MM.1S (cell line): ENCODE measurements at regions not wholly inside any gene's neighbourhood (a gene's known extent, or its start where the extent isn't known, plus 50 kb on each side); places are given as distances from the start of the nearest gene placed in this dataset.

Experiments
- DNase-seq: peaks from one replicate; pipeline ENCODE4 v3.0.0-alpha.2; 2015
- H2AFZ ChIP-seq: fragments of 300-600 bp; sonication (generic); 2 replicates; pipeline ENCODE4 v1.6.0; 2016; ENCODE audit warnings: antibody characterized with exemption, low read length
- H3F3A ChIP-seq: fragments of 300-600 bp; sonication (generic); 2 replicates; pipeline ENCODE4 v1.6.1; 2016; ENCODE audit warnings: mild to moderate bottlenecking, antibody characterized with exemption, low read length, moderate library complexity, mixed read lengths; ENCODE audit not compliant: insufficient read depth
- H3K27ac ChIP-seq: fragments of 300-600 bp; sonication (generic); 2 replicates; pipeline ENCODE4 v1.5.1; 2016; ENCODE audit warnings: mild to moderate bottlenecking, low read length
- H3K27me3 ChIP-seq: fragments of 300-600 bp; sonication (generic); replicated peaks from 2 replicates; pipeline ENCODE4 v1.6.0; 2016; ENCODE audit warnings: low read length; ENCODE audit not compliant: insufficient read depth
- H3K36me3 ChIP-seq: fragments of 300-600 bp; sonication (generic); replicated peaks from 2 replicates; pipeline ENCODE4 v1.6.1; 2016; ENCODE audit warnings: mild to moderate bottlenecking, low read length, mixed read lengths; ENCODE audit not compliant: insufficient read depth
- H3K4me1 ChIP-seq: fragments of 300-600 bp; sonication (generic); 2 replicates; pipeline ENCODE4 v1.6.1; 2016; ENCODE audit warnings: low read length, mixed read lengths
- H3K4me2 ChIP-seq: fragments of 300-600 bp; sonication (generic); 2 replicates; pipeline ENCODE4 v1.6.0; 2016; ENCODE audit warnings: low read depth, low read length
- H3K4me3 ChIP-seq: fragments of 300-600 bp; sonication (generic); 2 replicates; pipeline ENCODE4 v1.5.1; 2016; ENCODE audit warnings: low read length, mixed read lengths
- H3K79me2 ChIP-seq: fragments of 300-600 bp; sonication (generic); 2 replicates; pipeline ENCODE4 v1.6.1; 2016; ENCODE audit warnings: mixed run types, low read length, mixed read lengths
- H3K9ac ChIP-seq: fragments of 300-600 bp; sonication (generic); 2 replicates; pipeline ENCODE4 v1.6.1; 2016; ENCODE audit warnings: low read length, mixed read lengths
- H3K9me2 ChIP-seq: fragments of 300-600 bp; sonication (generic); replicated peaks from 2 replicates; pipeline ENCODE4 v1.6.1; 2016; ENCODE audit warnings: mild to moderate bottlenecking, low read length, mixed read lengths; ENCODE audit not compliant: insufficient read depth
- H3K9me3 ChIP-seq: fragments of 300-600 bp; sonication (generic); replicated peaks from 2 replicates; pipeline ENCODE4 v1.6.1; 2016; ENCODE audit warnings: mild to moderate bottlenecking, low read length, mixed read lengths; ENCODE audit not compliant: insufficient read depth
- H4K20me1 ChIP-seq: fragments of 300-600 bp; sonication (generic); 2 replicates; pipeline ENCODE4 v1.6.1; 2016; ENCODE audit warnings: mild to moderate bottlenecking, low read length, moderate library complexity, mixed read lengths; ENCODE audit not compliant: insufficient read depth
- EZH2 ChIP-seq: fragments of 300-600 bp; sonication (generic); optimal IDR thresholded peaks from 2 replicates; pipeline ENCODE3; 2017; ENCODE audit warnings: low read depth, mild to moderate bottlenecking, antibody characterized with exemption, low read length, mixed read lengths
- EZH2phosphoT487 ChIP-seq: fragments of 300-600 bp; sonication (generic); IDR thresholded peaks from 2 replicates; pipeline ENCODE4 v1.6.1; 2018; ENCODE audit warnings: antibody characterized with exemption, low read length
- TF ChIP-seq, protein P1 (sequence below): fragments of 300-600 bp; sonication (generic); IDR thresholded peaks from 2 replicates; pipeline ENCODE4 v1.5.1; 2016; ENCODE audit warnings: antibody characterized with exemption, low read length, mixed read lengths

DNA sequence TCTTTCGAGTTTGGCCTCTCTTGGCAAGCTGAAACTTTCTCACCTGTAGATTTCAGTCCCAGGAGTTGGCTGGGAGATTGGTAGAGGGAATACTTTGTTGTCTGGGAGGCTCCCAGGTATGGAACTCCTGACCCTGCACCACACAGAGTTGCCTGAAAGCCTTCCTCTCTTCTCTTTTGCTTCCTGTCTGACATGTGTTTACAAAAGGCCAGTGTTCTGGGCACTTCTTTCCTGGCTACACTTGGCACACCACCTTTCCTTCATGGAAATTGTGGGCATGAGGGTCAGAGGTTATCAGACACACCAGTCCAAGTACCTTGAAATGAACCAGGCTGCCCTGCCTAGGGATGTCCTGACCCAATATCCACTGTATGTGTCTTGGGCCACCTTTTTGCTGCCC is 123.7 kb downstream of the ABHD5 start:
- H3K9me2 ChIP-seq, result no peaks in the 10 kb centered on the region
- H2AFZ ChIP-seq, result no peak overlapping the region
- no peaks in the 10 kb centered on the region for H3K4me1 ChIP-seq
- no peak overlapping the region for H3K4me2 ChIP-seq
- TF ChIP-seq, protein P1, sequence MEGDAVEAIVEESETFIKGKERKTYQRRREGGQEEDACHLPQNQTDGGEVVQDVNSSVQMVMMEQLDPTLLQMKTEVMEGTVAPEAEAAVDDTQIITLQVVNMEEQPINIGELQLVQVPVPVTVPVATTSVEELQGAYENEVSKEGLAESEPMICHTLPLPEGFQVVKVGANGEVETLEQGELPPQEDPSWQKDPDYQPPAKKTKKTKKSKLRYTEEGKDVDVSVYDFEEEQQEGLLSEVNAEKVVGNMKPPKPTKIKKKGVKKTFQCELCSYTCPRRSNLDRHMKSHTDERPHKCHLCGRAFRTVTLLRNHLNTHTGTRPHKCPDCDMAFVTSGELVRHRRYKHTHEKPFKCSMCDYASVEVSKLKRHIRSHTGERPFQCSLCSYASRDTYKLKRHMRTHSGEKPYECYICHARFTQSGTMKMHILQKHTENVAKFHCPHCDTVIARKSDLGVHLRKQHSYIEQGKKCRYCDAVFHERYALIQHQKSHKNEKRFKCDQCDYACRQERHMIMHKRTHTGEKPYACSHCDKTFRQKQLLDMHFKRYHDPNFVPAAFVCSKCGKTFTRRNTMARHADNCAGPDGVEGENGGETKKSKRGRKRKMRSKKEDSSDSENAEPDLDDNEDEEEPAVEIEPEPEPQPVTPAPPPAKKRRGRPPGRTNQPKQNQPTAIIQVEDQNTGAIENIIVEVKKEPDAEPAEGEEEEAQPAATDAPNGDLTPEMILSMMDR, result no peak
- TF ChIP-seq EZH2, result no peak
- TF ChIP-seq EZH2phosphoT487, result no peak
- H3K36me3 ChIP-seq, result no peaks in the 10 kb centered on the region
- no peak overlapping the region for H3K27ac ChIP-seq
- no peaks in the 10 kb centered on the region for H3F3A ChIP-seq
- no peaks in the 10 kb centered on the region for H3K79me2 ChIP-seq
- no peaks in the 10 kb centered on the region for H4K20me1 ChIP-seq
- no peaks in the 10 kb centered on the region for H3K27me3 ChIP-seq
- DNase-seq, result no peak
- no peaks in the 10 kb centered on the region for H3K9me3 ChIP-seq
- H3K9ac ChIP-seq, result no peak overlapping the region
- no peak overlapping the region for H3K4me3 ChIP-seq

DNA sequence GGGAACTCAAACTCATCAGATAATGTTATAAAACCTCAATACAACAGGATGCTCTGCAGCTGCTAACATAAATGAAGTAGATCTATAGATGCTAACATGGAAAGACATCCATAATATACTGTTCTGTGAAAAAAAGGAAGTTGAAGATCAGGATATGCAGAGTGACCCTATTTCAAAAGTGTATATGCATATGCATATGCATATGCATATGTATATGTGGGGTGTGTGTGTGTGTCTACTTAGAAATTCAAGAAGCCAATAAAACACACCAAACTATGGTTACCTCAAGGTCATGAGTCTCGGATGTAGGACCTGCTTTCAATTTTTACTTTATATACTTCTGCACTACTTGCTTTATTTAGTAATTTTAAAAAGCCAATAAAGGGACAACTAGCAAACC is 125.6 kb downstream of the ABHD5 start:
- no peaks in the 10 kb centered on the region for H4K20me1 ChIP-seq
- no peaks in the 10 kb centered on the region for H3K79me2 ChIP-seq
- no peak overlapping the region for H2AFZ ChIP-seq
- no peaks in the 10 kb centered on the region for H3K4me1 ChIP-seq
- no peaks in the 10 kb centered on the region for H3K9me3 ChIP-seq
- no peak overlapping the region for H3K4me3 ChIP-seq
- no peaks in the 10 kb centered on the region for H3K36me3 ChIP-seq
- H3K27me3 ChIP-seq, result no peaks in the 10 kb centered on the region
- no peak for DNase-seq
- H3F3A ChIP-seq, result no peaks in the 10 kb centered on the region
- H3K4me2 ChIP-seq, result no peak overlapping the region
- H3K9ac ChIP-seq, result no peak overlapping the region
- no peaks in the 10 kb centered on the region for H3K9me2 ChIP-seq
- TF ChIP-seq EZH2phosphoT487 (no peak), EZH2 (no peak)
- TF ChIP-seq, protein P1, result no peak
- no peak overlapping the region for H3K27ac ChIP-seq

DNA sequence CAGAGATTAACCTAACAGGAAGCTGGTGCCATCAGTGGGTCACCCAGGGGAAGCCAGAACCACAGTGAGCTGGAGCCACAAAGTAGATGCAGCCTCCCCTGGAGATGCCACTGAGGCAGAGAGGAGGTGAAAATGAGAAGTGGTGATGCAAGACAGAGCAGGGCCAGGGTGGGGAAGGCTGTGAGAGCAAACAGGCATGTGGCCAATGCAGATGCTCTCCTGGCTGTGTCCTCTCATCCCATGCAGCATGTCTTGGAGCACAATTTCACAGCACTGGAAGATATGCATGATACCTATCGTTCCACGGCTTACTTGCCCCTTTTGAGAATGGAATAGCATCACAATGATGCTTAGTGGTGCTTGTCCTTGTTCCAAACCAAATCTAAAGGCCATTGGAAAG is 126.3 kb downstream of the ABHD5 start:
- Histone ChIP-seq H3K4me3 (no peak overlapping the region), H3K36me3 (no peaks in the 10 kb centered on the region), H3K27me3 (no peaks in the 10 kb centered on the region), H3F3A (no peaks in the 10 kb centered on the region), H3K79me2 (no peaks in the 10 kb centered on the region), H3K9ac (no peak overlapping the region), H3K4me1 (no peaks in the 10 kb centered on the region), H3K4me2 (no peak overlapping the region), H2AFZ (no peak overlapping the region), H3K27ac (no peak overlapping the region), H4K20me1 (no peaks in the 10 kb centered on the region), H3K9me2 (no peaks in the 10 kb centered on the region), H3K9me3 (no peaks in the 10 kb centered on the region)
- no peak for DNase-seq
- TF ChIP-seq EZH2phosphoT487 (no peak), EZH2 (no peak)
- TF ChIP-seq, protein P1, result no peak
